HG02884 (cell line): ENCODE measurements at regions not wholly inside any gene's neighbourhood (a gene's known extent, or its start where the extent isn't known, plus 50 kb on each side); places are given as distances from the start of the nearest gene placed in this dataset.
"Not testable (repeated sequence)": the region's sequence is repeated elsewhere in the genome, so short reads cannot be mapped to it uniquely, and the experiment has no call there.

Source experiments
- ATAC-seq: cut with Tn5 transposase; IDR thresholded peaks from one replicate; pipeline ENCODE4 v1.9.1; 2021; ENCODE audit warnings: mild to moderate bottlenecking, moderate library complexity; ENCODE audit not compliant: unreplicated experiment

DNA sequence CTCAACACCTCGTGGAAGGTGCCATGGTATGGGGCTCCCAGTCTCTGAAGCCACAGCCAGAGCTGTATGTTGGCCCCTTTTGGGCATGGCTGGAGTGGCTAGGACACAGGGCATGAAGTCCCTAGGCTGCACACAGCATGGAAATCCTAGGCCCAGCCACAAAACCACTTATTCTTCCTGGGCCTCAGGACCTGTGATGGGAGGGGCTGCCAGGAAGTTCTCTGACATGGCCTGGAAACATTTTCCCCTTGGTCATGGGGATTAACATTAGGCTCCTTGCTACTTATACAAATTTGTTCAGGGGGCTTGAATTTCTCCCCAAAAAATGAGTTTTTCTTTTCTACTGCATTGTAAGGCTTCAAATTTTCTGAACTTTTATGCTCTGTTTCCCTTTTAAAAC, 2091.2 kb upstream of the ACO1 start:
- ATAC-seq = no peak

DNA sequence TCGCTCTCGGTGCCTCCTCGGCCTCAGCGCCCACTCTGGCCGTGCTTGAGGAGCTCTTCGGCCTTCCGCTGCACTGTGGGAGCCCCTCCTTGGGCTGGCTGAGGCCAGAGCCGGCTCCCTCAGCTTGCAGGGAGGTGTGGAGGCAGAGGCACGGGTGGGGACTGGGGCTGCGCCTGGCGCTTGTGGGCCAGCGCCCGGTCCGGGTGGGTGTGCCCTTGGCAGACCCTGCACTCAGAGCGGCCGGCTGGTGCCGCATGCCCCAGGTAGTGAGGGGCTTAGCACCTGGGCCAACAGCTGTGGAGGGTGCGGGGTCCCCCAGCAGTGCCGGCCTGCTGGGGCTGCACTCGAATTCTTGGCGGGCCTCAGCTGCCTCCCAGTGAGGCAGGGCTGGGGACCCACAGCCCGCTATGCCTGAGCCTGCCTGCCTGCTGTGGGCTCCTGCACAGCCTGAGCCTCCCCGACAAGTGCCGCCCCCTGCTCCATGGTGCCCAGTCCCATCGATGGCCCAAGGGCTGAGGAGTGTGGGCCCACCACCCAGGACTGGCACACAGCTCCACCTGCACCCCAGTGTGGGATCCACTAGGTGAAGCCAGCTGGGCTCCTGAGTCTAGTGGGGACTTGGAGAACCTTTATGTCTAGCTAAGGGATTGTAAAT, 2085.2 kb upstream of the ACO1 start:
- no peak for ATAC-seq

DNA sequence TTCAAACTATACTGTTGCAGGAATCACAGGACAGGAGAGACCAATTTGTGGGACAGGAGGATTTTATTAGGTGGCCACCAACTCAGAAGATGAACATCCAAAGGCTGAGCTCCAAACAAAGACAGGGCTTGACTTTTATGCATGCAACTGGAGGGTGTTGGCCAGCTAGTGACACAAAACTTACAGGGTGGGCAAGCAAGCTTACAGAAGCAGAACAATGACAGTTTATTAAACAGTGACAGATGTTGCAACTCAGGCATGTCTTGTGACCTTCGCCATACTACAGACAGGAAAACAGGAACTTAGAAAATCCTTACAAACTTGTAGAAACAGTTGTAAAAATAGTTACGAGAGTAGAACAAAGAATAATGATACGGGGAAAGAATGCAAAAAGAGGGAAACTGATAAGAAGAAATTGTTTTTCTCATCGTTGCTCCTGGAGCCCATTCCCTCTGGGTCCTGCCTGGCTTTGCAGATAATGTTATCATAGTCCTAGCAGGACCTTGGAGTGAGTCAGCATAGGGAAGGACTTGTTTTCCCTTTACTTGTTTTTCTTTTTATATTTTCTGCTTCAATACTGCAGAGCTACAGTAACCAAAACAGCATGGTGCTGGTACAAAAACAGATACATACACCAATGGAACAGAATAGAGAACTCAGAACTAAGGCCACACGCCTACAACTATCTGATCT, 2083.0 kb upstream of the ACO1 start:
- ATAC-seq = no peak

DNA sequence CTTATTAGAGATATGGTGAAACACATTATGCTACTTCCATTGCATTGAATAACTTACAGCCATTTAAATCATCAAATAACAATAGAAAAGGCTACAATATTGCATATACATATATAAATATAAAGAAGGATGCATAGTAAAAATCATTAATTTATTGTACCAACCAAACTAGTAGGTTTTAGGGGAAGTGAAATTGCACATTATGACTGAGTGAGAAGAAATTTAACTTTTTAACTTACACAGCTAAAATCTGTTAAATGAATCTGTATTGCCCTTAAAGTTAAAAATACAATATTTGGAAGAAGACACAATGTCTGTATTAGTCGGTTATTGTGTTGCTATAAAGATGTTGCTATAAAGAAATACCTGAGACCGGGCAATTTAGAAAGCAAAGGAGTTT, 2073.7 kb upstream of the ACO1 start:
- no peak for ATAC-seq

DNA sequence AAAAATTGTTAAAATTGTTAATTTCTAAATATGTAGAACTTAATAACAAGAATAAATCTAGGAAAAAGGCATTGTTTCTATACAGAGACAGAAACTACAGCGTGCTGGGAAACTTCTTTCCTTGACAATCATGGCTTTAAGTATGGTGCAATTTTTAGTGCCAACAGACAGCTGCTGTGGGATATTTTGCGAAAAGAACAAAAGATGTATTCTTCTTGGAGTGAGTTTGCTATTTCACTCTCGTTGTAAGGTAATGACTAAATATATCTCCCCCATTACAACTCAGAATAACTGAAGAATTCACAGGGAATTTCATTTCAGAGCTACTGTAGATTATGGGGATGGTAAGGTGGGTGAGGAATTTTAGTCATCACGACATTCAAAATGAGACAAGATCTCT, 2055.0 kb upstream of the ACO1 start:
- no peak for ATAC-seq

DNA sequence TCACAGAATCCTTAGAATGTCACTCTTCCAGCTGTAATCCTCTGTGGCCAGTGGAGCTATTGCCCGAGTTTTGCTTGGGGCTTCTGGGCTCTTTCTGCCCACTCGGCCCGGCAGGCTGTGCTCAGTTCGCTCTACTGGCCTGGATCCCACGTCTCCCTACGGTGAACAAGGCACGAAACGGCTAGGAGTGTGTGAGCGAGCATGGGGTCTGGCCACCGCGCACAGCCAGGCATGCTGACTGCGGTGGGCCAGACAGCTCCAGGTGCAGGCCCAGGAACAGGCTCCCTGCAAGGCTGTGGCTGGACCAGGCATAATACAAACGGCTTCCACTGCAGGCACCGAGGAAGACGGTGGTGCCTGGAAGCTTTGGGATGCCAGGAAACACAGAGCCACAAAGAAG, 2035.5 kb upstream of the ACO1 start:
- ATAC-seq = no peak

DNA sequence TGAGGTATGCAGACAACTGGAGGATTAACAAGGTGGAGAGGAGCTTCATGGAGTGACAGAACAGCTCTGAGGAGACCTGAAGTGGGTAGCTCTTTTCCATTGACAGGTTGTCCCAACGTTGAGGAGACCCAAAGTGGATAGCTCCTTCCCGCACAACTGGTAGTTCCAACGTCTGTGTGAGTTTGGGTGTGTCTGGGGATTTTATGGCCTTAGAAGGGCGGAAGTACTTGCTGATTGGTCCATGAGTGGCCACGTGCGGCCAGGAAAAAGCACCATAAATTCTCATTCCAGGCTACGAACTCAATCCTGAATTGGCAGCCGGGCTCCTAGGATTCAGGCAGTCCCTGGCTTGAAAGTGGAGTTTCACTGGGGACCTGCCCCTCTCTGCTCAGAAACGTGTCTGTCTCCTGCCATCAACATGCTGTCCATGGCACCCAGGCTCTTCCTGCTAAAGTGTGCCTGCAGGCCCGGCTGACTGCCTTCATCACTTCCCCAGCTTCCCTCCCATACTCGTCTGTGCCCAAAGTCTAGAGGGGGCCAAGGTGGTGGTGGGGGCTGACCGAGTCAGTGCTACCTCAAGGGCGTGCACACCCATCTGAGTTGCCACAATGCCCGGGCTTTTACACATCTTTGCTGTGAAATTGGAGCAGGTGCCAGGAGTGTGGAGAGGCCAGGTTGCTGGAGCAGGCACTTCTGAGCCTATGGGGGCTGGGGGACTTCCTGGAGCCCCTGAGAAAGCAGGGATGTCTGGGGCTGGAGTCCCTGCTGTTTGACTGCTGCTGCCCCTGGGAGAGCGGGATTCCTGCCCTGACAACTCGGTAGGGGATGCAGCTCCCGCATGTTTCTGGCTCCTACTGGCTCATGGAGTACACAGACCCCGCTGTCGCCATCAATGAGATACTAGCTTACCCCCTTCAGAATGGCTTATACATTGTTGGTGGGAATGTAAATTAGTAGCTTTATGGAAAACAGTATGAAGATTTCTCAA, 2034.6 kb upstream of the ACO1 start:
- no peak for ATAC-seq

DNA sequence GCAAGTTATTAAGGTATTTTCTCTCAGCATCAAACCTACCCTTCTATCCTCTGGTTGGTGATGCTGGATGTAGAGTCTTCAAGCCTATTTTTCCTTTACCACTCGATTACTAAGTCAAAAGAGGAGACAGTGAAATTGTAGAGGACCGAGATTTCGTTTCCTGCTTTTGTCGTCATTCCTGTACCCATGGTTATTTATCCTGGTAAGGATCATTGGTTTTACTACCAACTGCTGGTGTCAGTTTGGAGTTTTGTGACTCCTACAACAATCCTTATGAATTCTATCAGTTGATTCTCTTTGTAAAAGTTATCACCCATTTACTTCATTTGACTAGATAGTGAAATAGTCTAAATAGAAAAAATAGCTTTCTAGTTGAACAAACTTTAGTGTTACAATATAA, 2028.2 kb upstream of the ACO1 start:
- no peak for ATAC-seq

DNA sequence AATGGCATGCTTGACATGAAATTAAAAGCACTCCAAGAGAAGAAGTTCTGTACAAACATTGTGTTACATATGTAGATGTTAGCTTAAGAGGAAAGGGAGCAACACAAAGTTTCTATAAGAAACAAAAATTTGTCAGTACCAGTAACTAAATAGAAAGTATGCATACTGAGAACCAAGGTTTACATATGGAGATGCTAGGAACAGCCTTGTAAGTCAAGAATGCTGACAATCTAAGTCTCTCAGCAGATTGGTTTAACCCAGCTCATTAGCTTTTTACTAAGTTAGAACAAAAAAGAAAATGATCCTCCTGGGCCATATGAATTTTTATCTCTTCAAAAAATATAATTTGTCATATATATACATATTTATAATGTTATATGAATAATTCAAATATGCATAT, 2022.1 kb upstream of the ACO1 start:
- ATAC-seq = no peak

DNA sequence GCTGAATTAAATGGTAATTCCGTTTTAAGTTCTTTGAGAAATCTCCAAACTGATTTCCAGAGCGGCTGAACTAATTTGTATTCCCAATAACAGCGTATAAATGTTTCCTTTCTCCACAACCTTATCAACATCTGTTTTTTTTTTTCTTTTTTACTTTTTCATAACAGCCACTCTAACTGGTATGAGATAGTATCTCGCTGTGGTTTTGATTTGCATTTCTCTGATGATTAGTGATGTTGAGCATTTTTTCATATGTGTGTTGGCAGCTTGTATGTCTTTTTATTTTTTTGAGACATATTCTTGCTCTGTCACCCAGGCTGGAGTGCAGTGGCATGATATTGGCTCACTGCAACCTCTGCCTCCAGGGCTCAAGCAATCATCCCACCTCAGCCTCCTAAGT, 2018.3 kb upstream of the ACO1 start:
- not testable (repeated sequence) for ATAC-seq

DNA sequence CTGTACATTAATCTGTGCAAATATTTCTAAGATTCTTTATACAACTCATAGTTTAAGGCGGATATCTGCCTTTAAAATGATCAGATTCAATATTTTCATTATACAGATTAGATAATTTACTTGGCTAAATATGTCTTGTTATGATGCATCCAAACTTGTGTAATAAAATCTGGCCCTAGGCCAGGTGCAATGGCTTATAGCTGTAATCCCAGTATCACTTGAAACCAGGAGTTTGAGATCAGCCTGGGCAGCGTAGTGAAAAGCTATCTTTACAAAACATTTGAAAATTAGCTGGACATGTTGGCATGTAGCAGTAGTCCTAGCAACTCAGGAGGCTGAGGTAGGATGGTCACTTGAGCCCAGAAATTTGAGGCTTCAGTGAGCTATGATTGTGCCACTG, 2002.2 kb upstream of the ACO1 start:
- no peak for ATAC-seq

DNA sequence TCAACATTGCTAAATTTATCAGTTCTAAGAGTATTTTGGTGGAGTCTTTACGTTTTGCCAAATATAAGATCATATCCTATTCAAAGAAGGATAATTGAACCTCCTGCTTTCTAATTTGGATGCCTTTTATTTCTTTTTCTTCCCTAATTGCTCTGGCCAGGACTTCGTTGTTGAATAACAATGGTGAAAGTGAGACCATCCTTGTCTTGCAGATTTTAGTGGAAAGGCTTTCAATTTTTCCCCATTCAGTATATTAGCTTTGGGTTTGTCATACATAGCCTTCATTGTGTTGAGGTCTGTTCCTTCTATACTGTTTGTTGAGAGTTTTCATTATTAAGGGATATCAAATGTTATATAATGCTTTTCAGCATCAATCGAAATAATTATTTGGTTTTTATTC, 1974.2 kb upstream of the ACO1 start:
- no peak for ATAC-seq

DNA sequence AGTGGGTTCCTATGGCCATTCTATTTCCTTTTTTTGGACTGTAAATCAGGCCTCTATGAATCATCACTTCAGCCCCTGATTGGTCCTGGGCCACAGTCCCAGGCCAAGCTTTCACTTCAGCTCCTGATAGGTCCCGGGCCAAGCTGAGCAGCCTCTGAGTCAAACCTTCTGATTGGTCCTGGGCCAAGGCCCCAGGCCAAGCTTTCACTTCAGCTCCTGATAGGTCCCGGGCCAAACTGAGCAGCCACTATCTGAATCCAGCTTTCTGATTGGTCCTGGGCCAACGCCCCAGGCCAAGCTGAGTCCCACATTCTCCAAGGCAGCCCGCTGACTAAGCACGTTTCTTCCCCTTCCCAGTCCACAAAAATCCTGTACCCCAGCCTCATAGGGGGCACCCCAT, 1972.9 kb upstream of the ACO1 start:
- no peak for ATAC-seq

DNA sequence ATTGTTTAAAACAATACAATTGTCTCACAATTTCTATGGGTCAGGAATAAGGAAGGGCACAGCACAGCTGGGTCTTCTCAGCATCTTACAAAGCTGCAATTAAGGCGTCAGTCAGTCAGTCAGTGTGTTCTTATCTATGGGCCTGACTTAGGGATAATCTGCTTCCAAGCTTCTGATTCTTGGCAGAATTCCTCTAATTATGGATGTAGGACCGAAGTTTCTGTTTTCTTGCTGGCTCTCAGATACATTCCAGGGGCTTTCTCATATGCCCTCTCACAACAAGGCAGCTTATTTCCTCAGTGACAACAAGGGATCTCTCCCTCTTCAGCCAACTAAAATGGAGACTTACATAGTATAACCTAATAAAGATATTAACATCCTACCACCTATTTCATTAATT, 1925.3 kb upstream of the ACO1 start:
- no peak for ATAC-seq

DNA sequence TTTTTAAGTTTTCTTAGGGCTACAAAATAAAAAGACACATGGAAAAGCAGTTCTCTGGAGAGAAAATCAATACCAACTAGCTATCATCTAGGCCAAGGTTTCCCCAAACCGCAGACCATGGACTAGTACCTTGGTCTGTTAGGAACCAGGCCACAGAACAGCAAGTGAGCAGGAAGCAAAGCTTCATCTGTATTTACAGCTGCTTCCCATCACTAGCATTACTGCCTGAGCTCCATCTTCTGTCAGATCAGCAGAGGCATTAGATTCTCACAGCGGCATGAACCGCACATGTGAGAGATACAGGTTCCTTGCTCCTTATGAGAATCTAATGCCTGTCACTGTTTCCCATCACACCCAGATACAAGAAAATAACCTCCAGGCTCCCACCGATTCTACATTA, 1907.6 kb upstream of the ACO1 start:
- no peak for ATAC-seq

DNA sequence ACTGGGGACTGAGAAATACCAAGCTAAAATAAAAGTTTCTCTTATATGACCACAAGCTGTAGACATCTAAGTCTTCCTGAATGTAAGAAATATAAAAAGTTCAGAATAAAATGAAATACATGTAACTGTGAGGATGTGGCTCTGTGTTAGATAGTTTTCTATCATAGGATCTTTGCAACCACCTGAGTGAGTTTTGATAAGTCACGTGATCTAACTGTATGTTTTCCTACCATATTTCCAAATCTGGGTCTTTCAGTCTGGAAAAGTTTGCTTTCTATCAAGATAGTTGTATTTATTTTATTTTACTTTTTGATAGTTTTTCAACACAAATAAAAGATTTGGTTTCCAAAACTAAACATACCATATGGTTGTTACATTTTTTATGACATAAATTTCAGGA, 1905.8 kb upstream of the ACO1 start:
- no peak for ATAC-seq

DNA sequence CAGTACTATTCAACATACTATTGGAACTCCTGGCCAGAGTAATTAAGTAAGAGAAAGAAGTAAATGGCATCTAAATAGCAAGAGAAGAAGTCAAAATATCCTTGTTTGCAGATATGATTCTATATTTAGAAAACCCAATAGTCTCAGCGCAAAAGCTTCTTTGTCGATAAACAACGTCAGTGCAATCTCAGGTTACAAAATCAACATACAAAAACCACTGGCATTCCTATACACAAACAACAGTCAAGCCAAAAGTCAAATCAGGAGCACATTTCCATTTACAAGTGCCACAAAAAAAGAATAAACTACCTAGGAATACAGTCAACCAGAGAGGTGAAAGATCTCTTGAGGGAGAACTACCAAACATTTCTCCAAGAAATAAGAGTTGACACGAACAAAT, 1901.9 kb upstream of the ACO1 start:
- no peak for ATAC-seq

DNA sequence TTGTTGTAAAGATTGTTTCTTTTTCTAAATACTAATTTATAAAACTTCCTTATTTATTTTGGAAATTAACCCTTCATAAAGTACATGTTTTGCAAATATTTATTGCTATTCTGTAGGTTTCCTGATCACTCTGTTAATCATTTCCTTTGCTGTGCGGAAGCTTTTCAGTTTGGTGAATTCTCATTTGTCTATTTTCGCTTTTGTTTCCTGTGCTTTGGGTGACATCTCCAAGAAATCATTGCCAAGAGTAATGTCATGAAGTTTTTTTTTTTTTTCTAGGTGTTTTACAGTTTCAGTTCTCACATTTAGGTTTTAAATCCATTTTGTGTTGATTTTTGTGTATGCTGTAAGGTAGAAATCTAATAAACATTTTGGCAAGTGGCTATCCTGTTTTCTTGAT, 1899.8 kb upstream of the ACO1 start:
- no peak for ATAC-seq

DNA sequence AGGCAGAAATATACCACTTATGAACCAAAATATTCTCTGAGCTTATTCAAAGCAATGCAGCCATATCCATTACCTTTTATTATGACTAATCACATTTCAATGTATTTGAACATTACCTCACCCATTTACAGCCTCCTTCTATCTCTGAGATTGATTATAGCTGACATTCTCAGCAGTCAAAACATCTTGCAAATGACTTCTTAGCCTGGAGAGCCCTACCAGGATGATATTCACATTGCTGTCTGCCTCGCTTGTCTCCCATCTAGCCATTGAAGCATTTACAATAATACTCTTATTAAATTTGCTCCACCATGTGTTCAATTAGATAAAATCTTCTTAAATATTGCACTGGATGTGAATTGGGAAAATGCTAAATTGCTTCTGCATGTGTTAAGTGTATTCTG, 1879.9 kb upstream of the ACO1 start:
- ATAC-seq = no peak

DNA sequence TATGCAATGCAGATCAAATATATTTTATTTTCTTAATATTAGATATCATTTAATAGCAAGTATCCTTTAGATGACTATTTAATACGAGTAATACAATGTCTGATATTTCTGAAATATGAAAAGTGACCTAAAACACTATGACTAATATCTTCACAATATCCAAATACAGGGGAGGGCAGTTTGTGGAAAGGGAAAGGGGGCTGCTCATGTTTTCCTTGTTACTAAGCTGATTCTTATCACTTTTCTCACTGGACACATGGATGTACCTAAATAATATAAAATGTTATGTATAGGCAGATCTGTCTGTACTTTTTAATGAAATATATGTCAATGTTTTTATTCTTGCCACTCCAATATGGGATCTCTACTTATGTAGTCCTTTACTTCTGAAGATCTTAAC, 1879.1 kb upstream of the ACO1 start:
- no peak for ATAC-seq

DNA sequence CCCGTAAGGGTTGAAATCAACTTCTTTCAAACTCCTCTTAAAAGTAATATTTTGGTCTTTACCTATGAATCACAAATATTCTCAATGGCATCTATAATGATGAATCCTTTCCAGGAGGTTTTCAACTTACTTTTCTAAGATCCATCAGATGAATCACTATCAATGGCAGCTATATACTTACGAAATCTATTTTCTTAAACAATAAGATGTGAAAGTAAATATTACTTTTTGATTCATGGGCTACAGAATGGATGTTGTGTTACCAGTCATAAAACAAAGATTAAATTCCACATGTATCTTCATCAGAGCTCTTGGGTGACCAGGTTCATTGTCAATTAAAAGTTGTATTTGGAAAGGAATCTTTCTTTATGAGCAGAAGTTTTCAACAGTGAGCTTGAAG, 1877.7 kb upstream of the ACO1 start:
- ATAC-seq = no peak

DNA sequence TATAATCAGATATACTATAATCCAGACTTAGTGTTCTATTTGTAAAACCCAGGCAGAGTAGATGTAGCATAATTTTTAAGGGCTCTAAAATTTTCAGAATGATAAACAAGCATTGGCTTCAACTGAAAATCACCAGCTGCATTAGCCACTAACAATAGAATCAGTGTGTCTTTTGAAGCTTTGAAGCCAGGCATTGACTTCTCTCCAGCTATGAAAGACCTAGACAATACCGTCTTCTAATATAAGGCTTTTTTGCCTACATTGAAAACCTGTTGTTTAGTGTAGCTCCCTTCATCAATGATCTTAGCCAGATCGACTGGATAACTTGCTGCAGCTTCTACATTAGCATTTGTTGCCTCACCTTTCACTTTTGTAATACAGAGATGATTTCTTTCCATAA, 1877.3 kb upstream of the ACO1 start:
- no peak for ATAC-seq
